WTC11 (cell line): ENCODE measurements at regions not wholly inside any gene's neighbourhood (a gene's known extent, or its start where the extent isn't known, plus 50 kb on each side); places are given as distances from the start of the nearest gene placed in this dataset.

ENCODE experiments used
- ATF1 ChIP-seq: sonication (generic); formaldehyde crosslinking; IDR thresholded peaks from 2 replicates; pipeline ENCODE4 v1.8.1; 2023; ENCODE audit warnings: mild to moderate bottlenecking, moderate library complexity, missing genetic modification reagents
- CTCF ChIP-seq: fragments of 200-600 bp; IDR thresholded peaks from 2 replicates; pipeline ENCODE4 v1.8.0; 2022; ENCODE audit warnings: antibody characterized with exemption
- JUN ChIP-seq: sonication (generic); formaldehyde crosslinking; IDR thresholded peaks from 2 replicates; pipeline ENCODE4 v1.8.0; 2023; ENCODE audit warnings: mild to moderate bottlenecking, missing genetic modification reagents
- KAT7 ChIP-seq: sonication (generic); formaldehyde crosslinking; IDR thresholded peaks from 2 replicates; pipeline ENCODE4 v1.8.1; 2023; ENCODE audit warnings: missing genetic modification reagents, mild to moderate bottlenecking, borderline replicate concordance
- MAX ChIP-seq: sonication (generic); formaldehyde crosslinking; IDR thresholded peaks from 2 replicates; pipeline ENCODE4 v1.8.0; 2022; ENCODE audit warnings: mild to moderate bottlenecking, missing genetic modification reagents
- MXD4 ChIP-seq: fragments of 250-450 bp; sonication (Bioruptor Pico); IDR thresholded peaks from 2 replicates; pipeline ENCODE4 v1.8.0; 2021; ENCODE audit warnings: mild to moderate bottlenecking, moderate library complexity, borderline replicate concordance
- NFE2L1 ChIP-seq: sonication (generic); formaldehyde crosslinking; IDR thresholded peaks from 2 replicates; pipeline ENCODE4 v1.8.1; 2023; ENCODE audit warnings: missing genetic modification reagents
- NR2C2 ChIP-seq: sonication (generic); formaldehyde crosslinking; IDR thresholded peaks from 2 replicates; pipeline ENCODE4 v1.8.0; 2022; ENCODE audit warnings: mild to moderate bottlenecking, missing genetic modification reagents
- NR3C1 ChIP-seq: sonication (generic); formaldehyde crosslinking; conservative IDR thresholded peaks from 2 replicates; pipeline ENCODE4 v1.8.1; 2023; ENCODE audit warnings: low read depth, mild to moderate bottlenecking, missing genetic modification reagents
- RORB ChIP-seq: fragments of 250-450 bp; sonication (Bioruptor Pico); IDR thresholded peaks from 2 replicates; pipeline ENCODE4 v1.9.0; 2021; ENCODE audit warnings: mild to moderate bottlenecking
- TCF7 ChIP-seq: sonication (generic); formaldehyde crosslinking; IDR thresholded peaks from 2 replicates; pipeline ENCODE4 v1.8.0; 2022; ENCODE audit warnings: mild to moderate bottlenecking, low read depth, missing genetic modification reagents, moderate library complexity
- ZNF138 ChIP-seq: sonication (generic); formaldehyde crosslinking; conservative IDR thresholded peaks from 2 replicates; pipeline ENCODE4 v1.8.1; 2022; ENCODE audit warnings: mild to moderate bottlenecking, moderate library complexity, missing genetic modification reagents
- TF ChIP-seq, protein P1 (sequence below): sonication (generic); formaldehyde crosslinking; IDR thresholded peaks from 2 replicates; pipeline ENCODE4 v1.8.1; 2022; ENCODE audit warnings: low read depth, mild to moderate bottlenecking, moderate library complexity, missing genetic modification reagents, borderline replicate concordance
- TF ChIP-seq, protein P2 (sequence below): fragments of 250-450 bp; sonication (Bioruptor Pico); IDR thresholded peaks from 2 replicates; pipeline ENCODE4 v2.1.2; 2022; ENCODE audit warnings: mild to moderate bottlenecking, moderate library complexity

DNA sequence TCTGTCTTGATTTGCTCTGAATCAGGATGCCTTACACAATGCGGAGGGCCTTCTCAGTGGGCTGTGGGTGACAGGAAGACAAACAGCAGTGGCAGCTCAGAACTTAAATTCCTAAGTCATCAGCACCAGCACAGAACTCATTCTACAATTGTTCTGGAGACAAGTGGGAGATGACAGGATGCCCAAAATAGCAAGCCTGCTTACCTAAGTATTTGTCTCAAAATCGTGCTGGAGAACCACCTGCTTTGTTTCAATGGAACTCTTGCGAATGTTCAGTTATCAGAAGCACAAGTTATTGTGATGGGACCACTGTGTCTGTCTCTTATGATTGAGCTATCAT lies 76.1 kb downstream of the VCAM1 start:
- TF ChIP-seq CTCF (no peak), KAT7 (no peak), NR3C1 (CRISPR knock-in tag) (no peak), JUN (CRISPR knock-in tag) (no peak), MXD4 (CRISPR knock-in tag) (no peak), MAX (CRISPR knock-in tag) (no peak), RORB (CRISPR knock-in tag) (no peak), TCF7 (CRISPR knock-in tag) (no peak), NR2C2 (CRISPR knock-in tag) (no peak), ZNF138 (CRISPR knock-in tag) (no peak), ATF1 (CRISPR knock-in tag) (no peak), NFE2L1 (no peak)
- TF ChIP-seq, protein P1, sequence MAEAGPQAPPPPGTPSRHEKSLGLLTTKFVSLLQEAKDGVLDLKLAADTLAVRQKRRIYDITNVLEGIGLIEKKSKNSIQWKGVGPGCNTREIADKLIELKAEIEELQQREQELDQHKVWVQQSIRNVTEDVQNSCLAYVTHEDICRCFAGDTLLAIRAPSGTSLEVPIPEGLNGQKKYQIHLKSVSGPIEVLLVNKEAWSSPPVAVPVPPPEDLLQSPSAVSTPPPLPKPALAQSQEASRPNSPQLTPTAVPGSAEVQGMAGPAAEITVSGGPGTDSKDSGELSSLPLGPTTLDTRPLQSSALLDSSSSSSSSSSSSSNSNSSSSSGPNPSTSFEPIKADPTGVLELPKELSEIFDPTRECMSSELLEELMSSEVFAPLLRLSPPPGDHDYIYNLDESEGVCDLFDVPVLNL (CRISPR knock-in tag) = no peak
- TF ChIP-seq, protein P2, sequence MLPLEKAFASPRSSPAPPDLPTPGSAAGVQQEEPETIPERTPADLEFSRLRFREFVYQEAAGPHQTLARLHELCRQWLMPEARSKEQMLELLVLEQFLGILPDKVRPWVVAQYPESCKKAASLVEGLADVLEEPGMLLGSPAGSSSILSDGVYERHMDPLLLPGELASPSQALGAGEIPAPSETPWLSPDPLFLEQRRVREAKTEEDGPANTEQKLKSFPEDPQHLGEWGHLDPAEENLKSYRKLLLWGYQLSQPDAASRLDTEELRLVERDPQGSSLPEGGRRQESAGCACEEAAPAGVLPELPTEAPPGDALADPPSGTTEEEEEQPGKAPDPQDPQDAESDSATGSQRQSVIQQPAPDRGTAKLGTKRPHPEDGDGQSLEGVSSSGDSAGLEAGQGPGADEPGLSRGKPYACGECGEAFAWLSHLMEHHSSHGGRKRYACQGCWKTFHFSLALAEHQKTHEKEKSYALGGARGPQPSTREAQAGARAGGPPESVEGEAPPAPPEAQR (CRISPR knock-in tag) = no peak
